ENCODE measurements at regions not wholly inside any gene's neighbourhood (a gene's known extent, or its start where the extent isn't known, plus 50 kb on each side); places are given as distances from the start of the nearest gene placed in this dataset.

- no peak overlapping the region for H3K27ac ChIP-seq
- no peak for TF ChIP-seq CTCF (conservative IDR thresholded peaks at IDR 0.05)
- no peak for TF ChIP-seq ZFX (IDR thresholded peaks at IDR 0.05)
Measured at GRCh38 chr10:29210266-29210868, 78.5 kb upstream of the LYZL1 start.

GRCh38 chr10:29212597-29212996, 76.3 kb upstream of the LYZL1 start:
- TF ChIP-seq CTCF (conservative IDR thresholded peaks at IDR 0.05) (no peak), ZFX (IDR thresholded peaks at IDR 0.05) (no peak)
- H3K27ac ChIP-seq = no peak overlapping the region

- H3K27ac ChIP-seq = no peak overlapping the region
- no peak for TF ChIP-seq CTCF (conservative IDR thresholded peaks at IDR 0.05)
Measured at GRCh38 chr10:29214551-29214950, 74.3 kb upstream of the LYZL1 start.

DNA sequence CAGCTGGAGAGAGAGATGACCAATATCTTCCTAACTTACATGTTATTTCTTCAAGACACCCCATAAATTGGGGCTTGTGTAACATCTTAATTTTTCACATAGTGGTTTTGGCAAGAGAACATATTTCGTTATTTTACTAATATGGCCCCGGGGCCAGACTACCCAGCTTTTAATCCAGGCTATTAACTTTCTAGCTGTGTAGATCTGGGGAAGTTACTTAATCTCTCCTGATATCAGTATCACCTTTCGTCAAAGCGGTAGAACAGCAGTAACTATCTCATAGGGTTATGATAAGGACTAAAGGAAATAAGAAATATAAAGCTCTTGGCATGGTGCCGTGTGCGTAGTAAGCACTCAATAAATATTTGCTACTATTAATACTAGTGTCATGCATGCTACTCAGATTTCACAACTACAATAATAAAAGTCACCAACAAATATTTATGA, 71.6 kb upstream of the LYZL1 start:
- no peak overlapping the region for H3K27ac ChIP-seq
- TF ChIP-seq CTCF (conservative IDR thresholded peaks at IDR 0.05) = no peak
- TF ChIP-seq ZFX (IDR thresholded peaks at IDR 0.05) = no peak

DNA sequence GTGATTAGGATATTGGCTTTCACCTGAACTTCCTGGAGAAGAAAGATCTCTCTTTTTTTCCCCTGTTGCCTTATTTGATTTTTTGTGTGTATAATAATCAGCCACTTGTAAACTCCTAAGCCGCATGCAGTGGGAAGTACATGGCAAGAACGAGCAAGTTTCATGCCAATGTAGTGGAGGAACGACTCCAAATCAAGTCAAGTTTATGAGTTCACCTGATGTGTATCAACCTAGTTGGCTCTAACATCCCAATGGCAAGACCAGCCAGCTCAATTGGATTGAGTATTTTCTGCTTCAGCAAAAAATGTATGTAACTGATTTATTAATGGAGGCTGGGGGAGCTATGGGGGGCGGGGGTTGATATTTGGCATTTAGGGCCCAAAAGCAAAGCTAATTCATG, 65.5 kb upstream of the LYZL1 start:
- H3K27ac ChIP-seq = no peak overlapping the region
- TF ChIP-seq ZFX (IDR thresholded peaks at IDR 0.05) = no peak
- no peak for TF ChIP-seq CTCF (conservative IDR thresholded peaks at IDR 0.05)

DNA sequence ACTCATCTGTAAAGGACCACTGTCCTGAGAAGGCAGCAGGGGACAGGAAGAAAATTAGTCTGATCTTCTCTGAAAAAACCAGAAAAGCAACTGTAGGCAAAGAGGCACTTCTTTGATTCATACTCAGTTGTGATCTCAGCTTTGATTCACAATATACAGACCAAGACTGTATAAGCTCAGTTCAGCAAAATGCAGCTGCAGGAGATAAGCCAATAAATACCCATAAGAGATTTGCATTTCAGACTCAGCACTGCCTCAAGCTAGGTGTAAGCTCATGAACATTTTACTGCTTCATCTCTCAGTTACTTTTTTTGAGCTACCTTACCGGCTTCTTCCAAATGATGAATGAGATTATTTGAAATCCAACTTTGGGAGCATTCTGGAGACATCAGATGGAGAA, 64.2 kb upstream of the LYZL1 start:
- TF ChIP-seq ZFX (IDR thresholded peaks at IDR 0.05) = no peak
- no peak for TF ChIP-seq CTCF (conservative IDR thresholded peaks at IDR 0.05)
- no peak overlapping the region for H3K27ac ChIP-seq

- H3K27ac ChIP-seq = no peak overlapping the region
- TF ChIP-seq ZFX (IDR thresholded peaks at IDR 0.05) (no peak), CTCF (conservative IDR thresholded peaks at IDR 0.05) (no peak)
Measured at GRCh38 chr10:29227201-29227600, 61.7 kb upstream of the LYZL1 start.
